HG03139 (cell line): ENCODE measurements at regions not wholly inside any gene's neighbourhood (a gene's known extent, or its start where the extent isn't known, plus 50 kb on each side); places are given as distances from the start of the nearest gene placed in this dataset.
"Not testable (repeated sequence)": the region's sequence is repeated elsewhere in the genome, so short reads cannot be mapped to it uniquely, and the experiment has no call there.

Experiments
- ATAC-seq: cut with Tn5 transposase; IDR thresholded peaks from one replicate; pipeline ENCODE4 v1.9.1; 2021; ENCODE audit not compliant: unreplicated experiment

DNA sequence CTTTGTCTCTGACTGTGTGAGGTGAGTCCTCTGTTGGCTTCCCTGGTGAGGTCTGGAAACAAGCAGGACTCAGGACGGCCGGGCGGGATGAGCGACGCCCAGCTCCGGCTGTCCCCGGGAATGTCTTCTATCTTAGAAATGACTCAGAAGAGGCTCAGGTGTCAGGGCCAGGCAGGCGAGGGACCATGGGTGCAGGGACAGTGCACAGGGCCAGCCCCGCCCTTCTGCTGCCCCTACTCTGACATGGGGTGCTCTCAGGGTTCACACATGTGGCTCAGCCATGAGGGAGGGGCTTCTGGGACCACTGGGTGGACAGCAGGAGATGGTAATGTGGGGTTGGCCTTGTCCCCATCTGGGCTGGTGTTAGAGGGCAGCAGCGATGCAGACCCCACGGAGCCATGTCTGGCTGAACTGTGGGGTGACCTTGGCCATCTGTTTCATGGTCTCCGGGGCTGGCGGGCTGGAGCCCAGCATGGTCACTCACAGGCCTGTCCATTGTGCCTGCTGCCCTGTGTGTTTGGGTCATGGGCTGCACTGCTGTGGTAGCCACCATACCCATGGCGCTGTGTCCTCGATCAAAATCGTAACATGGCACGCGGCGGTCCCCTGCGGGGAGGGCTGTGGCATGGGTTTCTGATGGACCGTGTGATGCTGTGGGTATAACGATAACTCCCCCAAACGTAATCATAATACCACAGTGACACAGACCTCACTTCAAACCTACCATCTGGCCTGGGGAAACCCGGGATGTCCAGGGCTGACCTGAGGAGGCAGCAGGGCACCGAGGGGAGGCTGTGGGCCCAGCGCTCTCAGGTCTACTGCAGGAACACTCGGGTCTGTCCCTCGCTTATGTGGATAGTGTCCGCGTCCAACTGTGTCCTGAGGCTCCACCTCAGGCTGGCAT lies 368.8 kb downstream of the TMEM121 start:
- ATAC-seq, result no peak

DNA sequence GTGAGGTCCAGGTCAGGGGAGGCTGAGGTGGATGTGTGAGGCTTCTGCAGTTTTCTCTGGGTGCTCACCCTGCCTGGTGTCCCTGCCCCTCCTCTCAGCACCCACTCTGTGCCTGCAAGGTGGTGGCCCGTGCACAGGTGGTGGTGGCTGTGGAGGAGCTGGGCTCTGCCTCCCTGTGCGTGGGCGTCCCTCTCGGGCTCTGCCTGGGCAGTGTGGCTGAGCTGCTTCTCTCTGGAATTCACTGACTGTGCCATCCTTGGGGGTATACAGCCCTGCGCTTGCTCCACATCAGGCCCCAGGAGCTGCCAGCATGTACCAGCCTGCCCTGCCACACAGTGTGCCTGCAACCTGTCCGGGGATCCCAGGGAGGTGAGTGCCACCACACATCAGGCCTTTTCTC lies 369.8 kb downstream of the TMEM121 start:
- ATAC-seq, result not testable (repeated sequence)

DNA sequence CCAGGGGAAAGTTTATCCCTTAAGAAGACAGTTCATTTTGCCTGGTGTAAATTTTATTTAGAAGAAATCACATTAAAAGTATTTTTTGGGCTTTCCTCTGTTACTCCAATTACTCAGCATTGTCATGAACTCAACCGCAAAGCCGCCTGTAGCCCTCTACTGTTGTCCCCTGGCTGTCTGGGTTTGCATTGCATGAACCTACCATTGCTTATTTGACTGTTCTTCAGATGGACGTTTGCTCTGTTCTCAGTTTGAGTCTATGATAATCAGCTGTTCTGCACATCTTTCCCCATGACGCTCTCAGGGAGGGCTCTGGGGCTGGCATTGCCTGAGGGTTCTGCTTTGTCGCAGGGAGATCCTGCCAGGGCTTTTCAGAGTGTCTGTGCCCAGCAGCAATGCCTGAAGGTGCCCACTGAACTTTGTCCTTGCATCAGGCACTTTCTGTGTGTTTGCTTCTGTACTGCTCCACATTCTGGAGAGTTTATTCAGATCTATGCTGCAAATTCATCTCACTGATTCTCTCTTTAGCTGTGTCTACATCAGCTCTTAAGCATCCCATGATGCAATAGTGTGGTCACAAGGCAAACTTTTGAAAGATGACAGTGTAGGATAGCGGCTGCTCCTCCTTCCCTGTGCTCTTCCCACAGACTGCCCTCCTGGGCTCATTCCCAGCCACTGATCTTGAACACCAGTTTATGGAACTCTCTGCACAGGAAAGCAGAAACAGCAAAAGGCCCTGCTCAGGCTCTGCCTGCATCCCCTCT lies 370.8 kb downstream of the TMEM121 start:
- ATAC-seq, result not testable (repeated sequence)

DNA sequence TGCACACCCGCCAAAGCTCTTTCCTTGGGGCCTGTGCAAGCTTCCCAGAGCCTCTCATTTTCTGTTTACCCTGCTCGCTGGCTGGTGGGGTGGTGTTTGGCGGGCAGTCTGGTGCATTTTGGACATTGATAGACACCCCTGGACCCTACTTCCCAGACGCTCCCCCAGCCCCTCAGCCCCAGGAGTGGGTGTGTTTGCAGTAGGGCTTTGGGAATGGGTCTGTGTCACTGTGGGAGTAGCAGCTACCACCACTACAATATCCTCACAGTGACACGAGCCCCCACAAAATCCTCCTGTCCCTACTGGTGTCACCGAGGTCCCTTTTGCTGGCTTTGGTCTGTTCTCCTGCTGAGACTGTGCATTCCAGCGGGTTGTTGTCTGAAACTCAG lies 371.3 kb downstream of the TMEM121 start:
- no peak for ATAC-seq

DNA sequence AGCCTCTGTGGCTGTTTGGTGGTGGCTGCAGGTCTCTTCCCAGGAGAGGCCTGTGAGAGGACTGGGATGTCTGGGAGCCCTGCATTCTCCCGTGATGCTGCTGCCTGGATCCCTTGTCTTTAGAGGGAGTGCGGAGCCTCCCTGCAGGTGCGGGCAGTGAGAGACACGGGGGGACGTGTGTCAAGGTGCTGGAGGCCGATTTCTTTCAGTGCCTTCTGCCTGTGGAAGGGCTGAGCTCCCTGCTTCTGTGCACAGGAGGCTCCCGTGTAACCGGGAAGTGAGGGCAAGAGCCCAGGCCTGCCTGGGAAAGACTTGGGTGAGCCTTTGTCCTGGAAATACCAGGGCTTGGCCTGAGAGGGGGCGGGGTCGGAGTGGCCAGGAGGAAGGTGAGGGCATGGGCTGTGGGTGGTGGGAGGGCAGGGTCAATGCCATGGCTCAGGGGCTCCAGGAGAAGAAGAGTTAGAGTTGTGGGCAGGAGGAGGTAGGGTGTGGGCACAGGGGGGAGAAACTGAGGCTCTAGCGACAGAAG lies 372.2 kb downstream of the TMEM121 start:
- ATAC-seq, result no peak

DNA sequence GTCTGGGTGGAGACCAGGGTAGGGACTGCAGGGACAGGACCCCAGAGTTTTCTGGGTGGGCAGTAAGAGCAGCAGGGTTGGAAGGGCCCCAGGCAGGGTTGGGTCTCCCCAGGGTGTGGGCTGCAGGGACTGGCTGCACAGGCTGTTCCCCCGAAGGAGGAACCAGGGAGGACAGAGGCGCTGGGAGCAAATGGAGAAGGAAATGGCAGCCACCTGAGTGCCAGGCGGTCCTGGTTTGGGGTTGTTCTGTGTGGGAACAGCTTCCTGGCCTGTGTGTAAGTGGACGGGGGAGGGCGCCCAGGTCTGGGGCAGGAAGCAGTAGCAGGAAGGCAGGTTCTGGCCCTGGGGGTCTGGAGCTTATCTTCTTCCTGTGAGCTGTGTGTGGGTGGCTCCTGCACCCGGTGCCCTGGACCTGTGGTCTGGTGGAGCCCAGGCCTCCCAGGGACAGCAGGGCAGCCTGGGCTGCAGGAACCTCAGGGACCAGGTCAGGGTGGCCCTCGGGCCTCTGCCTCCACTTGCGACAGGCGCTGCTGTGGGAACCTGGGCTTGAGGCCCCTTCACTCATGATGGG lies 372.8 kb downstream of the TMEM121 start:
- ATAC-seq, result no peak

DNA sequence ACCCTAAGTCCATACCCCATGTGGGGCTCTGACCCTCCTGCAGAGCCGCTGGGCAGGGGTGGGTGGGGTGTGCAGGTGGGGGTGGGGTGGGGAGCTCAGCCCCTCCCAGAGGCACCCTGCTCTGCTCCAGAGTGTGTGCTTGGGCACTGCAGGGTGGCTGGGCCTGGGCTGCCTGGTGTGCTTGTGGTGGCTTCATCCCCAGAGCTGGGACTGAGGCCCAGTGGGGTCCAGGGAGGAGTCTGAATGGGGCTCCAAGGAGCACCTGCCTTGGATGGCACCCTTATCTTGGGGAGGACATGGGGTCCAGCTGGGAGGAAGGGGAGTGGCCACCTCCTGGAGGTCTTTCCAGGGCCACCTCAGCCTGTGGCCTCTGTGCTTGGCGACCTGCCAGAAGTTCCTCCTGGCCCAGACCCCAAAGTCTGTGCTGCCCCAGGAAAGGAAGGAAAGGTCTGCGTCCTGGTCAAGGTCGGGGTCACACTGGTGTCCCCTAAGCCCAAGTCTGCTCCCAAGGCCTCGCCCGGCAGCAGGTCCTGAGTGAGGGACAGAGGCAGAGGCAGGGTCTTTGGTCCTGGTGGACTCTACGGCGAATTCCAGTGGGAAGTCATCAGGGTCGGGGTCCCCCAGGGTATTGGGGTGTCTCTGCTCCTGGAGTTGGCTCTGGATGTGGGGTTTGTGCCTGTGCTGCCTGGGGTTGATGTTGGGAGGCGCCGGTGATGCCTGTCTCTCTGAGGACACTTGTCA lies 373.4 kb downstream of the TMEM121 start:
- ATAC-seq, result no peak

DNA sequence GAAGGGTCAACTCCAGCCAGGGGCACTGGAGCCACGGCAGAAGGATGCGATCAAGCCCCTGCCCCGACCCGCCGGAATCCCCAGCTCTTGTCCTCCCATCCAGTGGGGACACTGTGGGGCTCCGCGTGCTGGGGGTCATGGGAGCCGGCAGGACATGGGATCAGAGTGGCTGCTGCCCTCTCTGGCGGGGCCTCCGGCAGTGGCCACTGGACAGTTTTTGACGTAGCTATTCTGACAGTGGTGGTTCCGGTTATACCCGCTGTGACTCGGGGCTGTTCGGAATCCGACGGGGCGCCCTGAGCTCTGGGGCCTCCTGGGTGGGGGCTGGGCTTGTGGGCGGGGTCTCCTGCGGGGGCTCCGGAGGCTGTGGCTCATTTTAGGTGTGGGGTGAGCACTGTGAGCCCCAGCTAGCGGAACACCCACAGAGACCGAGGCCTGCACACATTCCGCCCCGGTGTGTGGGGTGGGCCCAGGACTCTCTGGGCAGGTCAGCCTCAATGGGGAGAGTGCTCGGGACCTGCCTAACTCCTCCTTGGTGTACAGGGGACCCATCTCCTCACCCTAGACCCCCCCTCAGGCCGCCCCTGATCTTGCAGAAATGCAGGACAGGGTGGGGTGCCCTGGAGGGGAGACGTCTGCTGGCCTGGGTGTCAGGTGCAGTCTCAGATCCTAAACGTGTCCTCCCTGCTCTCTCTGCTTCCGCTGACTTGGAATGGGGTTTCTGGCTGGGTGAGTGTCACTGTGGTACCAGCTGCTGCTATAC lies 374.2 kb downstream of the TMEM121 start:
- ATAC-seq, result no peak

DNA sequence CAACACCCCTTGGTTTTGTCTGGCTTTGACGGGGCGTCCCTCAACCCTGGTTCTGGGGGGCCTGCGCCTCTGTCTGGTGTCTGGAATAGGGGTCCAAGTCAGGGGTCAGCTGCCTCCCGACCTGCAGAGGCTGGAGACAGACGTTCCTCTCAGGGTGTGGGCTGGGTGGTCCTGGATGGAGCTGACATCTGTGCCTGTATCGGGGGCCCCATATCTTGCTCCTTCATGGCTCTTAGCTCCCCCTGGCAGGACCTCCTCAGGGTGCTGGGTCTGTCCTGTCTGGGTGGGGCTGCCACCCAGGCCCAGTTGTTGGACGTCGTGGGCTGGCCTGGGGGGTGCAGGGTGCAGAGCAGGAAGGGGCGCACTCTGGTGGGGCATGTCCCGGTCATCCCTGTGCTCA lies 374.8 kb downstream of the TMEM121 start:
- ATAC-seq, result no peak

DNA sequence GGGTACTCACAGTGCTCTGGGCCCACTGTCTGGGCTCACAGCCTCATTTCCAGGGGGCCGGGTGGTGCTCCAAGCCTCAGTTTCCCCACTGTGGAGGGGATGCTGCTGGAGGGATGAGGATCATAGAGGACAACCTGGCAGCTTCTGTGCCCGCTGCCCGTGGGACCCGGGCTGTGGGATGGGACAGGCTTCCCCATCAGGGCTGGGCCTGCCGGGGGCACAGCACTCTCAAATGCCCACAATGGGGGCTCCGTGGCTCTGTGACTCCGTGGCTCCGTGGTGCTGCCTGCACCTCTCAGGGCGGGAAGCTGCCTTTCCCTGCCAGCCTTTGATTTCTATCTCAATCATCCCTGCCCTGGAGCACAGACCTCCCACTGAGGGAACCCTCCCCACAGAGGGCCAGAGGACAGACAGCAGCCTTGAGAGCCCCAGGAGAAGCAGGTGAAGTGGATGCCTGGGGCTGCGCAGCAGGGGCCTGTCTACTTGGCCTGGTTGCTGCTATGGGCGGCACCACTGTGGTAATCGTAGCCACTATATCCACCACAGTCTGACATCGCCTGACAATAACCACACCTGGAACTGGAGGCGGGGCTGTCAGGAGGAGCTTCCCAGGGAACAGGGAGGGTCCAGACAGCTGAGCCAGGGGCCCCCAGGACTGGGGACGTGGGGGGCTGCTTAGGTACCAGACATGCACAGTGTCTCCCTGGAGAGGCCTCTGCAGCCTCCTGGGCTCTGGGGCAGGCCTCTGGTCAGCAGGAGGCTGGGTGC lies 375.9 kb downstream of the TMEM121 start:
- ATAC-seq, result no peak

DNA sequence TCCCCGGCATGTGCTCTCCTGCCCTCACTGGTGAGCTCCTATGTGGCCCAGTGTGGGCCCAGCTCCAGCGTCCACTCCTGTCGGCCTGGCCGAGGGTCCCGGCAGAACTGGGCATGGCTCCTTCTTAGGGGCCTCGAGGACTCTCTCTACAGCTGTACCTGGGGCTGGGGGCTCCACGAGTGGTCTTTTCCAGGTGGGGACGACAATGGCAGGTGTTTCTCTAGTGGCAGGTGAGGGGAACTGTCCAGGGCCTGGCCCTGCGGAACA lies 376.4 kb downstream of the TMEM121 start:
- ATAC-seq, result not testable (repeated sequence)

DNA sequence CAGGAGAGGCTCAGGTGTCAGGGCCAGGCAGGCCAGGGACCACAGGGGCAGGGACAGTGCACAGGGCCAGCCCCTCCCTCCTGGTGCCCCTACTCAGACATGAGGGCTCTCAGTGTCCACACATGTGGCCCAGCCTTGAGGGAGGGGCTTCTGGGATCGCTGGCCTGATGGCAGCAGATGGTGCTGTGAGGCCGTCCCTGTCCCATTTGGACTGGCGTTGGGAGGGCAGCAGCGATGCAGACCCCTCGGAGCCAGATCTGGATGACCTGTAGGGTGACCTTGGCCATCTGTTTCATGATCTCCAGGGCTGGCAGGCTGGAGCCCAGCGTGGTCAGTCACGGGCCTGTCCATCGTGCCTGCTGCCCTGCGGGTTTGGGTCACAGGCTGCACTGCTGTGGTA lies 377.6 kb downstream of the TMEM121 start:
- ATAC-seq, result no peak

DNA sequence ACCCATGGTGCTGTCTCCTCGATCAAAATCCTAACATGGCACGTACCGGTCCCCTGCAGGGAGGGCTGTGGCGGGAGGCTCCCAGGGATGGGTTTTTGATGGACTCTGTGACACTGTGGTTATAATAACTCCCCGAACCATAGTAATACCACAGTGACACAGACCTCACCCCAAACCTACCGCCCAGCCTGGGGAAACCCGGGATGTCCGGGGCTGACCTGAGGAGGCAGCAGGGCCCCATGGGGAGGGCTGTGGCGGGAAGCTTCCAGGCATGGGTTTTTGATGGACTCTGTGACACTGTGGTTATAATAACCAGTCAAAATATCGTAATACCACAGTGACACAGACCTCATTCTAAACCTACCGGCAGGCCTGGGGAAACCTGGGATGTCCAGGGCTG lies 378.0 kb downstream of the TMEM121 start:
- ATAC-seq, result no peak

DNA sequence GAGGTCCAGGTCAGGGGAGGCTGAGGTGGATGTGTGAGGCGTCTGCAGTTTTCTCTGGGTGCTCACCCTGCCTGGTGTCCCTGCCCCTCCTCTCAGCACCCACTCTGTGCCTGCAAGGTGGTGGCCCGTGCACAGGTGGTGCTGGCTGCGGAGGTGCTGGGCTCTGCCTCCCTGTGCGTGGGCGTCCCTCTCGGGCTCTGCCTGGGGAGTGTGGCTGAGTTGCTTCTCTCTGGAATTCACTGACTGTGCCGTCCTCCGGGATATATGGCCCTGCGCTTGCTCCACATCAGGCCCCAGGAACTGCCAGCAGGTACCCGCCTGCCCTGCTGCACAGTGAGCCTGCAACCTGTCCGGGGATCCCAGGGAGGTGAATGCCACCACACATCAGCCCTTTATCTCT lies 379.1 kb downstream of the TMEM121 start:
- no peak for ATAC-seq

DNA sequence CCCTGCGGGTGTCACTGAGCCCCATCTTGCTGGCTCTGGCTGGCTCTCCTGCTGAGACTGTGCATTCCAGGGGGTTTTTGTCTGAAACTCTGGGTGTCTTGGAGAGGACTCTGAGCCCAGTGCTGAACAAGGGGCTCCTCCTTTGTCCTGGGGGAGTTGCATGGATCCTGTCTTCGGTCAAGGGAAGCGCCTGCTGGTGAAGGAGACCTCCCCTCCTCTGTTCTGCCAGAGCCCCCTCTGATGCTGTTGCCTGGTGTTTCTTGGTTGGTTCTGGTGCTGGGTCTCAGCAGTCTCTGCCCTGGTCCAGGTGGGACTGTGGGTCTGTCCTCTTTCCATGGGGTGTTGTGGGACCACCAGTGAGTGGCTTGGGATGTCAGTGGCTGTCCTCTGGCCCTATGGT lies 380.9 kb downstream of the TMEM121 start:
- ATAC-seq, result no peak

DNA sequence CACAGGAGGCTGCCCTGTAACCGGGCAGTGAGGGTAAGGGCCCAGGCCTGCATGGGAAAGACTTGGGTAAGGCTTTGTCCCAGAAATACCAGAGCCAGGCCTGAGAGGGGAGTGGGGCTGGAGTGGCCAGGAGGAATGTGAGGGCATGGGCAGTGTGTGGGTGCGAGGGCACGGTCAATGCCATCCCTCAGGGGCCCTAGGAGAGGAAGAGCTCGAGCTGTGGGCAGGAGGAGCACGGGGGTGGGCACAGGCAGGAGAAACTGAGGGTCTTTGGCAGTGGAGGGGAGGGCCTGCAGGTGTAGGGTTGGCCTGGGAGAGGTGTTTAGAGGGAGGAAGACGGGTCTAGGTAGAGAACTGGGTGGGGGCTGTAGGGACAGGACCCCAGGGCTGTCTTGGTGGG lies 381.6 kb downstream of the TMEM121 start:
- no peak for ATAC-seq

DNA sequence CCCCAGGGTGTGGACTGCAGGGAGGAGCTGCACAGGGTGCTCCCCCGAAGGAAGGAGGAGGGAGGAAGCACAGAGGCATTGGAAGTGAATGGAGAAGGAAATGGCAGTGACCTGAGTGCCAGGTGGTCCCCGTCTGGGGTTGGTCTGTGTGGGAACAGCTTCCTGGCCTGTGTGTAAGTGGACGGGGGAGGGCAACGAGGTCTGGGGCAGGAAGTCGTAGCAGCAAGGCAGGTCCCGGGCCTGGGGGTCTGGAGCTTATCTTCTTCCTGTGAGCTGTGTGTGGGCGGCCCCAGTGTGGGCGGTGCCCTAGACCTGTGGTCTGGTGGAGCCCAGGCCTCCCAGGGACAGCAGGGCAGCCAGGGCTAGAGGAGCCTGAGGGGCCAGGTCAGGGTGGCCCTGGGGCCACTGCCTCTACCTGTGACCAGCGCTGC lies 382.1 kb downstream of the TMEM121 start:
- ATAC-seq, result no peak

DNA sequence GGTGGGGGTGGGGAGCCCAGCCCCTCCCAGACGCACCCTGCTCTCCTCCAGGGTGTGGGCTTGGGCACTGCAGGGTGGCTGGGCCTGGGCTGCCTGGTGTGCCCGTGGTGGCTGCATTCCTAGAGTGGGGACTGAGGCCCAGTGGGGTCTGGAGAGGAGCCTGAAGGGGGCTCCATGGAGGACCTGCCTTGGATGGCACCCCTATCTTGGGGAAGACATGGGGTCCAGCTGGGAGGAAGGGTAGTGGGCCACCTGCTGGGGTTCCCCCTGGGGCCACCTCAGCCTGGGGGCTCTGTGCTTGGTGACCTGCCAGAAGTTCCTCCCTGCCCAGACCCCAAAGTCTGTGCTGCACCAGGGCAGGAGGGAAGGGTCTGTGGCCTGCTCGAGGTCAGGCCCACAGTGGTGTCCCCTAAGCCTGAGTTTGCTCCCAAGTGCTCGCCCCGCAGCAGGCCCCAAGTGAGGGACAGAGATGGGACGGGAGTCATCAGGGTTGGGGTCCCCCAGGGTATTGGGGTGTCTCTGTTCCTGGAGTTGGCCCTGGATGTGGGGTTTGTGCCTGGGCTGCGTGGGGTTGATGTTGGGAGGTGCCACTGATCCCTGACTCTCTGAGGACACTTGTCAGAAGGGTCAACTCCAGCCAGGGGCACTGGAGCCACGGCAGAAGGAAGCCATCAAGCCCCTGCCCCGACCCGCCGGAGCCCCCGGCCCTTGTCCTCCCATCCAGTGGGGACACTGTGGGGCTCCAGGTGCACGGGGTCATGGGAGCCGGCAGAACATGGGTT lies 382.9 kb downstream of the TMEM121 start:
- no peak for ATAC-seq

DNA sequence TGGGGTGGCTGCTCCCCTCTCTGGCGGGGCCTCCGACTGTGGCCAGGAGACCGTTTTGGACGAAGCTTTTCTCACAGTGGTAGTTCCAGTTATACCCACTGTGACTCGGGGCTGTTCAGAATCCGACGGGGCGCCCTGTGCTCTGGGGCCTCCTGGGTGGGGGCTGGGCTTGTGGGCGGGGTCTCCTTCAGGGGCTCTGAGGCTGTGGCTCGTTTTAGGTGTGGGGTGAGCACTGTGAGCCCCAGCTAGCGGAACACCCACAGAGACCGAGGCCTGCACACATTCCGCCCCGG lies 383.4 kb downstream of the TMEM121 start:
- not testable (repeated sequence) for ATAC-seq
